Cardiac muscle cell (in vitro differentiated cells and primary cell): ENCODE measurements at regions not wholly inside any gene's neighbourhood (a gene's known extent, or its start where the extent isn't known, plus 50 kb on each side); places are given as distances from the start of the nearest gene placed in this dataset.
A peak's percentile ranks its signal among the peaks of the same experiment; 100 is the strongest.

Experiments used
- DNase-seq, 2 donors: peaks; one replicate each; pipeline versions ENCODE4 v3.0.0 to v3.0.0-alpha.2; 2010 to 2017; ENCODE audit warnings: low read depth in 1 of 2, low spot score in 1 of 2
- H3K27ac ChIP-seq: fragments of 200-600 bp; sonication (generic); 2 replicates; pipeline ENCODE4 v1.5.1; 2016
- H3K27me3 ChIP-seq: fragments of 200-600 bp; sonication (generic); 2 replicates; pipeline ENCODE4 v1.6.0; 2016; ENCODE audit warnings: control low read depth
- H3K36me3 ChIP-seq: fragments of 200-600 bp; sonication (generic); 2 replicates; pipeline ENCODE4 v1.5.1; 2016; ENCODE audit warnings: control low read depth
- H3K4me1 ChIP-seq: fragments of 200-600 bp; sonication (generic); 2 replicates; pipeline ENCODE4 v1.8.1; 2017; ENCODE audit warnings: low read depth, mild to moderate bottlenecking, mixed run types
- H3K4me3 ChIP-seq: fragments of 200-600 bp; sonication (generic); 2 replicates; pipeline ENCODE4 v1.5.1; 2016; ENCODE audit warnings: mild to moderate bottlenecking
- H3K9me3 ChIP-seq: fragments of 200-600 bp; sonication (generic); 2 replicates; pipeline ENCODE4 v1.5.1; 2017; ENCODE audit warnings: low read depth, mild to moderate bottlenecking, control low read depth
- CTCF ChIP-seq: IDR thresholded peaks from 2 replicates; pipeline ENCODE4 v1.5.1; 2012; ENCODE audit warnings: low read depth, mild to moderate bottlenecking, low read length

- Histone ChIP-seq H3K4me1 (no peaks in the 10 kb centered on the region), H3K4me3 (no peak overlapping the region), H3K9me3 (no peaks in the 10 kb centered on the region), H3K27me3 (no peaks in the 10 kb centered on the region), H3K36me3 (no peaks in the 10 kb centered on the region), H3K27ac (no peak overlapping the region)
- no peak for TF ChIP-seq CTCF
- DNase-seq = peak in 1 of 2 donors; percentile 18
Measured at GRCh38 chr1:58096714-58097113, 449.8 kb downstream of the OMA1 start.

- no peak for DNase-seq
- Histone ChIP-seq H3K36me3 (no peaks in the 10 kb centered on the region), H3K4me1 (no peaks in the 10 kb centered on the region), H3K9me3 (no peaks in the 10 kb centered on the region), H3K27ac (no peak overlapping the region), H3K27me3 (no peaks in the 10 kb centered on the region), H3K4me3 (no peak overlapping the region)
- no peak for TF ChIP-seq CTCF
Measured at GRCh38 chr1:58095183-58095582, 451.3 kb downstream of the OMA1 start.

GRCh38 chr1:58094221-58094620 is 452.3 kb downstream of the OMA1 start:
- H3K4me3 ChIP-seq = no peak overlapping the region
- no peak for DNase-seq
- H3K27ac ChIP-seq = no peak overlapping the region
- no peaks in the 10 kb centered on the region for H3K36me3 ChIP-seq
- no peak for TF ChIP-seq CTCF
- no peaks in the 10 kb centered on the region for H3K27me3 ChIP-seq
- no peaks in the 10 kb centered on the region for H3K9me3 ChIP-seq
- no peaks in the 10 kb centered on the region for H3K4me1 ChIP-seq

- Histone ChIP-seq H3K9me3 (no peaks in the 10 kb centered on the region), H3K36me3 (no peaks in the 10 kb centered on the region), H3K27ac (no peak overlapping the region), H3K27me3 (no peaks in the 10 kb centered on the region), H3K4me1 (no peaks in the 10 kb centered on the region), H3K4me3 (no peak overlapping the region)
- no peak for TF ChIP-seq CTCF
- no peak for DNase-seq
Measured at GRCh38 chr1:58090640-58091039, 455.9 kb downstream of the OMA1 start.

- DNase-seq = no peak
- no peak for TF ChIP-seq CTCF
- no peaks in the 10 kb centered on the region for H3K4me1 ChIP-seq
Measured at GRCh38 chr1:58089898-58090534, 456.5 kb downstream of the OMA1 start.

GRCh38 chr1:58084266-58084665 is 462.3 kb downstream of the OMA1 start:
- H3K4me1 ChIP-seq = no peaks in the 10 kb centered on the region
- no peaks in the 10 kb centered on the region for H3K9me3 ChIP-seq
- no peaks in the 10 kb centered on the region for H3K27me3 ChIP-seq
- H3K36me3 ChIP-seq = no peaks in the 10 kb centered on the region
- no peak for DNase-seq
- no peak for TF ChIP-seq CTCF
- H3K27ac ChIP-seq = no peak overlapping the region
- H3K4me3 ChIP-seq = no peak overlapping the region

More at GRCh38 chr1:58089898-58090534, 456.5 kb downstream of the OMA1 start:
- Histone ChIP-seq H3K36me3 (no peaks in the 10 kb centered on the region), H3K4me3 (no peak overlapping the region), H3K27ac (no peak overlapping the region), H3K27me3 (no peaks in the 10 kb centered on the region), H3K9me3 (no peaks in the 10 kb centered on the region)
